HG03097 (cell line): ENCODE measurements at regions not wholly inside any gene's neighbourhood (a gene's known extent, or its start where the extent isn't known, plus 50 kb on each side); places are given as distances from the start of the nearest gene placed in this dataset.

Source experiments
- ATAC-seq: cut with Tn5 transposase; IDR thresholded peaks from one replicate; pipeline ENCODE4 v1.9.1; 2021; ENCODE audit not compliant: unreplicated experiment, low FRiP score

DNA sequence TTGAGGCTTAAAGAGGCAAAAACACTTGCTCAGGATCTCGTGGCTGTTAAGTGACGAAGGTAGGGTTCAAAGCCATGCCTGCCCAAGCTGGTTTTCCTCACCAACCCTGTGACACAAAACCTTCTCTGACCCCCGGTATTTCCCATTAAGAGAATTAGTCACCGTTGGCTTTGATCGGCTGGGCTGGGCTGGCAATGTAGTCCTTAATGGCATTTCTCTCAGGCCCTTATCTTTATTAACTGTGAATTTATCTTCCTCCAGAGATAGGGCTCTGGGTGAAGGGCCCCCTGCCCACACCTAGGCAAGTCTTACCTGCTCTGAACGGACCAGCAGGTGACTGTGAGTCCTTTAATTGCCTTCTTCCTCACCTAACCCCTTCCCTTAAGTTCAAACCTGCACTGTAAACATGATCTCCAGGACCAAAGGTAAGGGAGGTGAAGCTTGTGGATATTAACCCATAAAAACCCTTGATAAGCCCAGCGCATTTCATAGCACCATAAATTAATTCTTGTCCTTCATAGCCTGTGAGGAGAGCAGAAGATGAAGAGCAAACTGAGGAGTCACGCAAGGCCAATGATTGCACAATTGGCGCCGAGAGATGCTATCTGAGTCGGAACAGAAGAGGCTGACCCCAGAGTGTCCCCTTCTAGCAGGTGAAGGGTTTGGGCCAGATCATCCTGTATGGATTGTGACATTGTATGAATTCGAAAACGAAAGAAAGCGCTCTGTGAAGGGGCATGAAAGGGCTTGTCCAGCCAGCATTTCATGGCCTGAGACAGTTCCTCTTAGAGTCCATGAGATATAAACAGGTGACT lies 790.8 kb upstream of the TBX3 start:
- no peak for ATAC-seq

- ATAC-seq, result no peak
These were observed 789.4 kb upstream of the TBX3 start for GRCh38 chr12:115473257-115473956.

- ATAC-seq, result no peak
These were observed 788.9 kb upstream of the TBX3 start for GRCh38 chr12:115472852-115473251.

GRCh38 chr12:115470977-115471376 lies 787.0 kb upstream of the TBX3 start:
- ATAC-seq, result no peak

DNA sequence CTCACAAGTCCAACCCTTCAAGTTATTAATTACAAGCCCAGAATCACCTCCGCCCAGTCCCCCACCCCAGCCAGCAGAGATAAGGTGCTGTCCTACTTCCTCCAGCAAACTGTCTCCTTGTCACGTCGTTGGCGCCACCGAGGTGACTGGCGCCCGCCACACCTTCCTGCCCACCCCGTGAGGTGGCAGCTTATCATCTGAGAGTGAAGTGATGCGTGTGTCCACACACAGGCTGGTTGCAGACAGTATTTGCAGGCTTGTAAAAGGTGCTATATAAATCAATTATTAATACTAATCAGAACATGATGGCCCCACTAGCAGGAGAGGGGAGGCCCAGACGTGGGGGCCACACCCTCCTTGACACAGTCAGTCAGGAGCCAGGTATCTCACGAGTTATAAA lies 786.6 kb upstream of the TBX3 start:
- no peak for ATAC-seq

DNA sequence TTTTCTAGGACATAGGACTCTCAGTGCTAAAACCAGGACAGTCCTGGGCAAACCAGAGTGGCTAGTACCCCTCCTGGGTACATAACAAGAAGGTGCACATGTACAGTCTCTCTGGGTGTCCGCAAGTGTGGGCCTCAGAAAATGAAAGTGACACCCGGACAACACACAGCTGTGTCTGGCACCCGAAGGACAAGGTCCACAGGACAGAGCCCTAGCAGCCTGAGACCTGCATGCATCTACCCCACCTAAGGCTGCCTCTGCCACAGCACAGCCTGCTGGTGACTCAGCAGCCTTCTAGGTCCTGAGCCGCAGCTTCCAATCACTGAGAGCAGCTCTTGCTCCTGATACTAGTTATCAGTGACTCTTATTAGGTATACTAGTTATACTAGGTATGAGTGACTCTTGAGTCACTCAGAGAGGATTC lies 784.1 kb upstream of the TBX3 start:
- no peak for ATAC-seq

- no peak for ATAC-seq
These were observed 783.6 kb upstream of the TBX3 start for GRCh38 chr12:115467531-115467930.

DNA sequence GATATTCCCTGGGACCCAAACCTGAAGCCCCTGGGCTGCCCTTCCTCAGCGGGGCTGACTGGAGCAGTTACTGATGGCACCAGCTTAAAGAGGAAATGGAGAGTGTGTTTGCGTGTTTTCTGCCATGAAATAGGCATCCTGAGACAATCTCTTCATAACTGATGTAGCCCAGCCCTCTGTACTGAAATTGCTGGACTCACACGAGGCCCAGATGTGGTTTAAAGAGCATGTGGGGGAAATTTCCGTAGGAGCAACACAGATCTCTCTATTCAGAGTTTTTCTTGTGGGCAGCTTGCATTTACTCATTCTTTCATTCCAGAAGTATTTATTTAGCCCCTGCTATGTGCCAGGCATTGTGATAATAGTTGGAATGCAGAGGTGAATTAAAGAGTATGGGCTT lies 782.1 kb upstream of the TBX3 start:
- ATAC-seq, result no peak

DNA sequence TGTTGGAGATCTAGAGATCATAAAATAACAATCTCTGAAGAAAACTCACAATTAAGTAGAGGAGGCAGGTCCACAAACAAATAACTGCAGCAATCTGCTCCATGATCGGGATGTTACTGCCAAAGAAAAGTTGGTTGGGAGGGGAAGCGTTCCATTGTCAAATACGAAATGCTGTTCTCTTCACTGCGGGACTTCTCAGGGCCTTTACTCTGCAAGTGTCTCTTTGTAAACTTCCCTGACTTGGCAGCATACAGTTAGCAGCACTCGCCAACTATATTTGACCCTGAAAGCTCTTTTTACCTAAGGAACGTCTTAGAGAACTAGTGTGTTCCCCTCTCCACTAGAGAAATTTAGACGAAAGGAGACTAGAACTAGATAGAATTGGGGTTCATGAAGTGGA lies 780.7 kb upstream of the TBX3 start:
- no peak for ATAC-seq

- ATAC-seq, result no peak
These were observed 780.2 kb upstream of the TBX3 start for GRCh38 chr12:115464111-115464581.

DNA sequence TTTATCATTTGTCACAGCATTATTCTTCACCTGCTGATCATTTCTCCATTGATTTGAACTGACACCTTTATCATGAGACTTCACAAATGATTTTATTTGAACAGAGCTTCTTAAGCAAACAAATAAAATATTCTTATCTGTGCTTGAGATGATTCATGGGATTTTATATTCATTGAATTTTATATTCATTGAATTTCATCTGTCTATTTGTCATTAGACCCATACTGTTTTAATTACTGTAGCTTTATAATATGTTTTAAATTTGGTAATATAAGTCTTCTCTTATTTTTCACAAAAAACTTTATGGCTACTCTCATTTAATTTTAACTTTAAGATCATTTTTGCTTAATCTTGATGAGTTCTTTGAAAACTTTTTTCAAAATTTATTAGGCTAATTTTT lies 777.4 kb upstream of the TBX3 start:
- no peak for ATAC-seq

DNA sequence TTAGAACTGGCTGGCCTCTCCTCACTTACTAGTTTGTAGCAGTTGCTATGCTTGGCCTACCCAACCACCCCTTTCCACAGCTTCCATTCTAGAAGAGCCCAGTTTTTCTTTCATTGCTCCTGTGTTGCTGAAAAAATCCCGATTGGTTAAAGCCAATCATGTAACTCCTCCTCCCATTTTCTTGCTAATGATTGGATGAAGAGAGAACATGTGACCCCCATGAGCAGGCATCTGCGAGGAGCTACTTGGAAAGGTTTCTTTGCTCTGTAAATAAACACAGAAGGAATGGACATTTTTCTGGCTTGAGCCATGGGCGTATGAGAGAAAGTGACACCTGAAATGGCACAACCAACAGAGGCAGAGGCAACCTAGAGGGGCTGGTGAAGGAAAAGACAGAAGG lies 773.8 kb upstream of the TBX3 start:
- no peak for ATAC-seq

GRCh38 chr12:115456946-115457689 lies 773.1 kb upstream of the TBX3 start:
- ATAC-seq, result no peak

DNA sequence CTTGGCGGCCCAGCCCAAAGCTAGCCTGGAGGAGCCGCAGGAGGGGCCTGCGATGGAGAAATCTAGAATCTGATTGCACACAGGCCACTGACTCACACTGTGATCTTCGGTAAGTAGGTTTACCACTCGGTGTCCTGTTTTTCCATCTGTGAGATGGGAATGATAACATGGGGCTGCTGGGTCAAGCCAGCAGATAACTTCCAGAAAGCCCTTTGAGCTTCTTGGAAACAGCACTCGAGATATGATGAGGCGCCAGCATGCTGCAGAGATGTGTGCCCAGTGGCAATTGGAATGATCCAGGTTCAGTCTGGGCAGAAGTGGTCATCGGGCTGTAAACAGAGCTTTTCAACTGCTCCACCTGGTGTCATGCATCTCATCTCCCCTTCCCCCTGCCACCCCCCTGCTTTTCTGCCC lies 771.3 kb upstream of the TBX3 start:
- ATAC-seq, result no peak

GRCh38 chr12:115452751-115453281 lies 768.8 kb upstream of the TBX3 start:
- ATAC-seq, result no peak

DNA sequence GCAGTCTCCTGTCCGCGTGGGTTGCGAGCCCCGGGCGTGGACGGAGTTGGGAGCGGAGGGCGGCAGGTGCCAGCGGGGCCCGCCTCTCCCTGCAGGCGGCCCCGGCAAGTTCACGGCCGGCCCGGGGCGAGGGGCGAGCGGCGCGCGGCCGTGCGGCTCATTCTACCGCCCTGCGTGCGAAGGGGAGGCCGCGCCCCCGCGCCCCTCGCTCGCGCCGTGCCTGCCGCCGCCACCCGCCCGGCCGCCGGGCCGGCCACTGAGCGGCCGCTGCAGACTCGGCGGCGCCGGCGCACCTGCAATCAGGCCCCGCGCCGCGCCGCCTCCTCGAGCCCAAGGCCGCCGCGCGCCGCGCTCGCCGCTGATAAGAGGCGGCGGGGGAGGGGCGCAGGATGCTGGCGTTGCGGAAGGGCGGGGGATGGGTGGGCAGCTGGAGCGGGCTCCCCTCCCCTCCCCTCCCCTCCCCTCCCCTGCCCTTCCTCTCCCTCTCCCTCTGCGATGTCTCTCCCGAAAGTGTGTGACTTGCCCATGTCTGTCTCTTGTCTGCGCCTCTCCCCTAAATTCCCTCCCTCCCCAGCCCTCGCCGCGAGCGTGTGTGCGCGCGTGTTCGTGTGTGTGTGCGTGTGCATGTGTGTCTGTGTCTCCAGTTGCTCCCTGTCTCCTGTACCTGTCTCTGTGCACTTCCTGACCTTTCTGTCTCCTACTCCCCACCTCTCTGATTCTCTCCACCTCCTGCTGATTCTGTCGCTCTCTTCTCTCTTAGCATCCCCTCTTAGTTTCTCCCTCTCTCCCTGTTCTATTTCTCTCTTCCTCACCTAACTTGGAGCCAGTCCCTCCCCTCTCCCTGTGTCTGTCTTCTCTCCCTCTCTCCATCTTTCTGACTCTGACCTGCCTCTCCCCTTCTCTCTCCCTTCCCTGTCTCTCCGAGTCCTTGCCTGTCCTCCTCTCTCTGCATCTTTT lies 768.1 kb upstream of the TBX3 start:
- no peak for ATAC-seq

- no peak for ATAC-seq
These were observed 767.3 kb upstream of the TBX3 start for GRCh38 chr12:115451151-115451779.

- ATAC-seq, result no peak
These were observed 766.7 kb upstream of the TBX3 start for GRCh38 chr12:115450710-115451109.

DNA sequence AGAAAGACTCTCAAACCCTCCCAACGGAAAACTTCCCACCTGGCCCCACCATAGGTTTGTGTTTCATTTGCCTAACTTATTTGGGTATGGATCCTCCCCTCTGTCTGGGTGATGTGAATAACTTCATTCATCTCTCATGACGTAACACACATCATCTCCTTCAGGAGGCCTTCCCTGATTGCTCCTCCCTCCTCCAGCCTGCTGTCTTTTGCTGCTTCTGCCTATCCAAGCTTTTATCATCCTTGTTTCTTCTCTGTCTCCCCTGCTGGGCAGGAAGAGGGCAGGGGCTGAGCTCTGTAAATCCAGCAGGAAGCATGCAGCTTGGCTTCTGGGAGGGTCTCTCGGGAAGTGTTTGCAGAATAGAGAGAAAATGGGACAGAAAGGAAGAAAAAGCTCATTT lies 766.0 kb upstream of the TBX3 start:
- no peak for ATAC-seq
